GM23248 (cell line): ENCODE measurements at regions not wholly inside any gene's neighbourhood (a gene's known extent, or its start where the extent isn't known, plus 50 kb on each side); places are given as distances from the start of the nearest gene placed in this dataset.

Experiments
- EZH2 ChIP-seq: fragments of 200-600 bp; sonication (generic); IDR thresholded peaks from 2 replicates; pipeline ENCODE4 v1.6.1; 2018; ENCODE audit warnings: antibody characterized with exemption, mild to moderate bottlenecking; ENCODE audit not compliant: insufficient read depth, poor library complexity, severe bottlenecking
- EZH2phosphoT487 ChIP-seq: fragments of 200-600 bp; sonication (generic); IDR thresholded peaks from 2 replicates; pipeline ENCODE4 v1.6.1; 2018; ENCODE audit warnings: antibody characterized with exemption, moderate library complexity, mild to moderate bottlenecking, low read depth; ENCODE audit not compliant: insufficient read depth

DNA sequence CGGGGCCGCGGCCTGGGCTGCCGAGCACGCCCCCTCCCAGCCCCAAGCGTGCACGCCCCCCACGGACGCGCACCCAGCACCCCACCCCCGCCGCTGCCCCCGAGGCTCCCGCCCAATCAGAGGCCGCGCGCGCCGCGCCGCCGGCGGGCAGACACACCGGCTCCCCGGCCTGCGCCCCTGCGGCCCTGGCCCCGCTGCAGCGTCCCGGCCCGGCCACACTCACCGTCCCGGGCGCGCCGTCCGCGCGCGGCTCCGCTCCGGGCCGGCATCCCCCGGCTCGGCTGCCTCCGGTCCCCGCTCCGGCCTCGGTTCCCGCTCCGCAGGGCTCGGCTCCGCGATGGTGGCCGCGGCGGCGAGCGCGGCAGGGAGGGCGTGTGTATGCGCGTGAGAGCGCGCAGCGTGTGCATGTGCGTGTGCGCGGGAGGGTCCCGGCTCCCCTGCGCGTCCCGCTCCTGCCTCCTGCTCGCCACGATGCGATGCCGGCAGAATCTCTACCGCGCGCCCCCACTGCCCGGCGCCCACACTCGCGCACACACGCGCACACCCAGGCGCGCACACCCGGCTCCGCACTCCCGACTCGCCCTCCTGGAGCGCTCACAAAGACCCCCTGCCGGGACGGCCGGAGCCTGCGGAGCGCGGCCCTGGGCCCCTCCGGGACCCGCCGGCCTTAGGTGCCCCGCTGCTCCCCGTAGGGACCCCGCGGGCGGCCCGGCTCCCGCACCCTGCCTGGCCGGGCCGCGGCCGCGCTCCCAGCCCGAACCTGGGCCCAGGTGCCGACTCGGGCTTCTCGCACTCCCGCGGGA is 186.5 kb upstream of the LINGO1 start:
- no peak for TF ChIP-seq EZH2
- no peak for TF ChIP-seq EZH2phosphoT487
